GM19025 (cell line): ENCODE measurements at regions not wholly inside any gene's neighbourhood (a gene's known extent, or its start where the extent isn't known, plus 50 kb on each side); places are given as distances from the start of the nearest gene placed in this dataset.
"Not testable (repeated sequence)": the region's sequence is repeated elsewhere in the genome, so short reads cannot be mapped to it uniquely, and the experiment has no call there.

Experiments
- ATAC-seq: cut with Tn5 transposase; IDR thresholded peaks from one replicate; pipeline ENCODE4 v1.9.1; 2021; ENCODE audit warnings: mild to moderate bottlenecking, low read depth, moderate library complexity; ENCODE audit not compliant: unreplicated experiment

- no peak for ATAC-seq
Measured at GRCh38 chr10:28983799-28984198, 305.1 kb upstream of the LYZL1 start.

GRCh38 chr10:28984431-28984830 is 304.4 kb upstream of the LYZL1 start:
- ATAC-seq: peak; percentile 76

- ATAC-seq: no peak
Measured at GRCh38 chr10:28985137-28985885, 303.6 kb upstream of the LYZL1 start.

DNA sequence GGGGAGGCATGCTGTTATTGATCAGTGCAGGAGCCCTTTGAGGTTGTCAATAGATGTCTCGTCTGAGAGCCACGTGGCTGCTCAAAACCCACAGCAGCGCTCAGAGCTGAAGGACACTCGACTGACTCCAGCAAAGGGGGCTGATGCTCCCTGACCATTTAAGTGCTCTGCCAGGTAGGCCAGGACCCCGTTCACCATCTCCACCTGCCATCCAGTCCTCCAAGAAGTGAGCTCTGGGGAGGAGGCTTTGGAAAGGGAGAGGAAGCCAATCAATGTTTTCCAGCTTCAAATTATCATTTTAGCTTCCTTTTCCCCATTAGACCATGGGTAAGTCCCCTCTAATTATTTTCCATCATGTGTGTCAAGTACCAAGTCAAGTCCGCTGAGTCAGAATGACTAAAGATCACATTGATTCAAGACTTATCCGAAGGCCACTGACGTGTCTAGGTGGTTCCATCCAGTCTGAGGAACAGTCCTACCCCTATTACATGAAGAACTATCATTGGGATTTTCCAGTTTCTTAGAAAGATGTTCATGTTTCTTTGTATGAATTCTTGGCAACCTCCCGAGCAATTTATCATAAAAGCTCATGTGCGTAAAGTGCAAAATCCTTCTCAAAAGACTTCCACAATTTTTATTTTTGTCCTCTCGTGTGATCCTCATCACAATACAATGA is 302.6 kb upstream of the LYZL1 start:
- ATAC-seq: no peak

DNA sequence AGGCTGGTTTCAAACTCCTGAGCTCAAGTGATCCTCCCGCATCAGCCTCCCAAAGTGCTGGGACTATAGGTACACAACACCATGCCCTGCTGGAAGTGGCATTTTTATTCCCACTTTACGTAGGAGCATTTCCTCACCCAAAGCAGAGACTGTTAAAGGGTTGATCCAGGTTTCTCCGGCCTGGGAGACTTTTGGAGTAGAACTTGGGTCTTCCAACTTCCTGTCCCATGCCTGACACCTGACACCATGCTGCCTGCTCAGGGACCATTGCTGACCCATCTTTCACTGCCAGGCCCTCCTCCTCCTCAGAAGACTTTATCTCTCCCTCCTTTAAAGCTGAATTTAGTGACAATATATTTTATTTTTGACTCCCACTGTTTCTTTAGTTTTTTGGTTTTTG is 302.0 kb upstream of the LYZL1 start:
- ATAC-seq: no peak

DNA sequence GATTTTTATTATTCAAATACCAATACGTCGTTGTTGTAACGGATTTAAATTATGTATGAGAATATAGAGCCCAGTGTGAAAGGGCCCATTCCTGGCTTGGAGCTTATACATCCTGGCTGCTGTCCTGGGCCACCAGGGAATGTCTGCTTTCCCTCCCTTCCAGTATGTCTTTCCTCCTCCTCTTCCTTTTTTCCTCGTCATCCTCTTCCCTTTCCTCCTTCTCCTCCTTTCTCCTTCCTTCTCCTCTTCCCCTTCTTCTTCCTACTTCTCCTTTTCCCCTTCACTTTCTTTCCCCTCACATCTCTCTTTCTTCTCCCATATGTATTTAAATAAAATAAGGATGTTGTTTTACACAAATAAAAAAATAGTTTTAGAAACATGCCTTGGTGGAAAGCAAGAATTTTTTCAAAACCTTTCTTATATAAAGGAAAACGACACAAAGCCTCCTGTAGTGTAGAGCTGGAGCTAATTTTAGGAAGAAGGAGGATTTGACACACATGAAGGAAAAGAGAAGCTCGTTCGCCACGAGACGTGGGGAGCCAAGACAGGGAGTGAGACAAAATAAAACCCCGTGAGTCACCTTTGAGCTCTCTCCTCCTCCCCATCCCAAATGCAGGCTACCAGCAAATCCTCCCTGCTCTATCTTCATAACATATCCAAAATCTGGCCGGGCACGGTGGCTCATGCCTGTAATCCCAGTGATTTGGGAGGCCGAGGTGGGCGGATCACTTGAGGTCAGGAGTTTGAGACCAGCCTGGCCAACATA is 301.1 kb upstream of the LYZL1 start:
- no peak for ATAC-seq

DNA sequence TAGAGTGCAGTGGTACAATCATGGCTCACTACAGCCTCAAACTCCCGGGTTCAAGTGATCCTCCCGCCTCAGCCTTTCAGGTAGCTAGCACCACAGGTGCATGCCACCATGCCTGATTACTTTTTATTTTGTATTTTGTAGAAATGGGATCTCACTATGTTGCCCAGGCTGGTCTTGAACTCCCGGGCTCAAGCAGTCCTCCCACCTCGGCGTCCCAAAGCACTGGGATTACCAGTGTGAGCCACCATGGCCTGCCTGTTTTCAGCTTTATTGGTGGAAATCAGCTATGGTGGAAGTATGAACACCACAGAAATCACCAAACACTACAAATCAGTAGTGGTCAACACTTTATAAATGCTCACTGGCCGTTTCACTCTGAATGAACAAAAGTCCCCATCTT is 299.9 kb upstream of the LYZL1 start:
- no peak for ATAC-seq

DNA sequence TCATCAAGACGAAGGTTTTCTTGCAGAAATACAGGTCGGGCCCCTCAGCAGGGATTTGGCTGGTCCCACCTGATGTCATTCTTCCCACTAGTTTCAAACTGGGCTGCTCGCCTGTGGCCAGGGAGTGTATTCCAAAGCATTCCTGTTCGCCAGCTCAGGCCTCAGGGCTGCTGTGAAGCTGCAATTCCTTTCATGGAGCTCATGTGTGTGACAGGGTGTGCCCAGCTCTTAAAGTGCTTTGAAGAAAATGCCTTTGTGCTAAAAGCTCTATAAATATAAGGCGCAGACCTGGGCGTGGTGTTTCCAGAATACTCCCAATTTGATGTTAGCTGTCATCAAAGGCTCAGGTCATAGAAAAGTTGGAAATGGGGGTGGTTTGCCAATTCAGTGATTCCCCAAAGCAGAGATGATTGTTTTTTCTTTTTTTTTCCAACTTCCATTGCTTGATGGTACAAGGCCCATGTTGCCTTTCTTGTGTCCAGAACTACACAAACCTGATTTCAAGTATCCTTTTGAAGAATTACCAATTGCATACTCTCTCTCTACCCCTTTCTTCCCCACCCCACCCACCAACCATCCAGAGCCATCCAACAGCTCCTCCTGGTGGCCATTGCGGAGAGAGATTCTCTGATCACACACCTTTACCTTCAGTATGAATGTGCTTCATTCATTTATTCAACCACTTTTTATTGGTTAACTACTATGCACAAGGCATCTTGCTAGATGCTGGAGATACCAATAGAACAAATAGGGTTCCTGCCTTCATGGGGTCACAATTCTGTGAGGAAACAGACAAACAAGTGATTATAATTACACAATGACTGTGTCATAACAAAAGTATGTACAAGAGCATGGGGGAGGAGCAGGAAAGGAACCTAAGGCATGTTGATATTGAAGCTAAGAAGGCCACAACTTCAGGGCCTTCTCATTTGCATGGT is 297.3 kb upstream of the LYZL1 start:
- no peak for ATAC-seq

GRCh38 chr10:28993056-28993455 is 295.8 kb upstream of the LYZL1 start:
- no peak for ATAC-seq

DNA sequence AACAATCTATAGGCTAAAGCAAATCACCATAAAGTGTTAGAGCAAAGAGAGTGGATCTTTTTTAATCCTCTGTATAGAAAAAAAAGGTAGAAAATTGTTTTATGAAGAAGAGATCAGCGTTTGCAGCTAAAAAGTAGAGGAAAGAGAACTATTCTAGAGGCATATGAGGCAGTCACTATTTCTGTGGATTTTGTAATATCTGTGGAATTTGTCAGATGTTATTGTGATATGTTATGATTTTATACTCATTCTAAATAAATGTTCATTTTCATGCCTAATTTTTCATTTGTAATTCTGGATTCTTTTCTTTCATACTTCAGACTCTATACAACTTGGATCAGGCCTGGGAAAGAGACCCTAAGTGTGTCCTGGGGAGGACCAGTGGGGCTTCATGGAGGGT is 295.0 kb upstream of the LYZL1 start:
- ATAC-seq: no peak

DNA sequence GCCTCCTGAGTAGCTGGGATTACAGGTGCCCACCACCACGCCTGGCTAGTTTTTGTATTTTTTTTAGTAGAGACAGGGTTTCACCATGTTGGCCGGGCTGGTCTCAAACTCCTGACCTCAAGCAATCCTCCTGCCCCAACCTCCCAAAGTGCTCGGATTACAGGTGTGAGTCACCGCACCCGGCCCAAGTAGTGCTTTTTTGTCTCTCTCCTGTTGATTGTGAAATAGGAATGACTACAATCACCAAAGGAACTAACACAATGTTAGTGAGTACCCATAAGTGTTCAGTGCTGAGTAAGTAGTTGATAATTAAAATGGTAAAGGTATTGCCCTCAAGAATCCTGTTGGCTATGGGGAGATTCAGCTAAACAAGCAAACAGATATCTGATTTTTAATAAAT is 294.1 kb upstream of the LYZL1 start:
- ATAC-seq: not testable (repeated sequence)

GRCh38 chr10:28995497-28995896 is 293.4 kb upstream of the LYZL1 start:
- no peak for ATAC-seq

- no peak for ATAC-seq
Measured at GRCh38 chr10:28996345-28996744, 292.5 kb upstream of the LYZL1 start.

DNA sequence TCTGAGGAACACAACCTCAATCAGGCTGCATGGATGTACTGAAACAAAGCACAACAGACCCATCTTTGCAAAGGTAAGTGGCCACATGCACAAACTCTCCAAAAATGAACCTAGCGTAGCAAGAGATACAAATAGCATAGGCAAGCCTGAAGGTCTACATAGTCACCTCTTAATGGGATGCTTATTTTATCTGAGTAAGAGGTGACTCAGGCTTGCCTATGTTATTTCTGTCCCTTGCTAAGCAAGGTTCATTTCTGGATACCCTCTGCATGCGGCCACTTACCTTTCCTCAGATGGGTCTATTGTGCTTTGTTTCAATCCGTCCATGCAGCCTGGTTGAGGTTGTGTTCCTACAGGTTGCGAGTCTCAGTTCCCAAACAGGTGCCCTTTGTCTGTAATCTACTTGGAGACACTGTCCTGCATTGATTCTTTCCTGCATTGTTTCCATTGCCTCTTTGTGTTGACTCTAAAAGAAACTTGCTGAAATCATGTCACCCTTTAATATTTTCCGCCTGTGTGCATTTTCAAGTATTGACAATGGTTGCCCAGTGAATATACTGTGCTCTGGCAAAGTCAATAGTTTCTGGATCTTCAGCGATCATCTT is 291.8 kb upstream of the LYZL1 start:
- no peak for ATAC-seq

GRCh38 chr10:28997734-28998133 is 291.1 kb upstream of the LYZL1 start:
- ATAC-seq: no peak

- ATAC-seq: no peak
Measured at GRCh38 chr10:29001801-29002200, 287.1 kb upstream of the LYZL1 start.

- not testable (repeated sequence) for ATAC-seq
Measured at GRCh38 chr10:29003014-29003413, 285.9 kb upstream of the LYZL1 start.

GRCh38 chr10:29005988-29006387 is 282.9 kb upstream of the LYZL1 start:
- ATAC-seq: no peak

DNA sequence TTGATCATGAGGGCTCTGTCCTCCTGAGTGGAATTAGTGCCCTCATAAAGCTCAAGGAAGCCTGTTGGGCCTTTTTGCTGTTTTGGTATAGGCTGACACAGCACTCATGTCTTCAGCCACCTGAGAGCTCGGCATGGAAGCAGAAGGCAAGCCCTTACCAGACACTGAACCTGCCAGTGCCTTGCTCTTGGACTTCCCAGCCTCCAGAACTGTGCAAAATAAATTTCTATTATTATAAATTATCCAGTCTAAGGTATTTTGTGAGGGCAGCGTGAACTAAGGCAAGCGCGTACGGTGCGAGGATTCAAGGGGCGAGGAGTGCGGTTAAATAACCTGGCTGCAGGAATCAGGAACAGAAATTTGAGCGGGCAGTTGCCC is 281.5 kb upstream of the LYZL1 start:
- no peak for ATAC-seq
